ENCODE measurements at regions not wholly inside any gene's neighbourhood (a gene's known extent, or its start where the extent isn't known, plus 50 kb on each side); places are given as distances from the start of the nearest gene placed in this dataset.
A peak's percentile ranks its signal among the peaks of the same experiment; 100 is the strongest.

DNA sequence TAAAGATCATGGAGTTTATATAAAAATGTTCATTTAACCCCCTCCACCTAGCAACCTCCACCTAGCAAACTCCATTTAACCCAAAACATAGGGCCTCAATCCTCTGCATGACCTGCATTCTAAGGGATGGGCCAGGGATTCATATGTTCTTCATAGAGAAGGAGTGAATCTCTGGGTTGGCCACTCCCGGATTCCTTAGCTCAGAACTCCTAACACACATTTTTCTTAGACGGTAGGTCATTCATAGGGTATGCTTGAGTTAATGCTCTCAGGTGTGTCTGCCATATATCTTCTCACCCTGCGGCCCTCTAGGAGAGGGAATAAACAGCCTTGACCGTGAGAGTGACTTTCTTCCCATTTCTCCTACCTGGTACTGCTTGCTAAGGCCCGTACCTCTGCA, 102.0 kb upstream of the IGSF10 start:
- Histone ChIP-seq H2AFZ (replicated peaks) (no peak overlapping the region), H3K4me3 (no peak overlapping the region), H3K9ac (no peak overlapping the region), H3K79me2 (ENCODE audit: low read depth) (no peaks in the 10 kb centered on the region), H4K20me1 (ENCODE audit: low read depth) (no peaks in the 10 kb centered on the region), H3K9me3 (ENCODE audit: low read depth) (no peaks in the 10 kb centered on the region), H3K4me2 (no peak overlapping the region), H3K4me1 (peaks cover 7% of the 10 kb centered on the region), H3K36me3 (no peaks in the 10 kb centered on the region), H3F3A (ENCODE audit: low read depth) (no peaks in the 10 kb centered on the region), H3K27ac (no peak overlapping the region), H3K27me3 (no peaks in the 10 kb centered on the region)
- Mint-ChIP-seq H3K4me3 (no peak overlapping the region), H3K36me3 (no peaks in the 10 kb centered on the region), H3K4me1 (peaks cover 9% of the 10 kb centered on the region), H3K27me3 (ENCODE audit: insufficient read depth, low read depth) (peaks cover 3% of the 10 kb centered on the region), H3K27ac (no peak overlapping the region), H3K9me3 (no peaks in the 10 kb centered on the region)
- TF ChIP-seq EZH2 (IDR thresholded peaks at IDR 0.05) (no peak), EZH2phosphoT487 (IDR thresholded peaks at IDR 0.05) (no peak), CTCF (IDR thresholded peaks at IDR 0.05) (no peak)
- no peak for DNase-seq (ENCODE audit: low spot score)

- H3K36me3 ChIP-seq = no peaks in the 10 kb centered on the region
- no peak overlapping the region for H2AFZ ChIP-seq (replicated peaks)
- no peaks in the 10 kb centered on the region for H3K4me1 ChIP-seq
- no peak overlapping the region for H3K9ac ChIP-seq
- H3K36me3 Mint-ChIP-seq = no peaks in the 10 kb centered on the region
- H3K27ac Mint-ChIP-seq = no peak overlapping the region
- TF ChIP-seq EZH2phosphoT487 (IDR thresholded peaks at IDR 0.05) (no peak), EZH2 (IDR thresholded peaks at IDR 0.05) (no peak), CTCF (IDR thresholded peaks at IDR 0.05) (no peak)
- peaks cover 3% of the 10 kb centered on the region for H3K4me1 Mint-ChIP-seq
- H4K20me1 ChIP-seq (ENCODE audit: low read depth) = no peaks in the 10 kb centered on the region
- no peaks in the 10 kb centered on the region for H3K9me3 Mint-ChIP-seq
- H3K27me3 Mint-ChIP-seq (ENCODE audit: insufficient read depth, low read depth) = peaks cover 3% of the 10 kb centered on the region
- no peaks in the 10 kb centered on the region for H3F3A ChIP-seq (ENCODE audit: low read depth)
- H3K27me3 ChIP-seq = no peaks in the 10 kb centered on the region
- no peaks in the 10 kb centered on the region for H3K79me2 ChIP-seq (ENCODE audit: low read depth)
- DNase-seq (ENCODE audit: low spot score) = no peak
- no peak overlapping the region for H3K4me2 ChIP-seq
- H3K9me3 ChIP-seq (ENCODE audit: low read depth) = no peaks in the 10 kb centered on the region
- no peak overlapping the region for H3K4me3 Mint-ChIP-seq
- H3K27ac ChIP-seq = no peak overlapping the region
- H3K4me3 ChIP-seq = no peak overlapping the region
Observed at GRCh38 chr3:151561878-151562277, 101.0 kb upstream of the IGSF10 start.

DNA sequence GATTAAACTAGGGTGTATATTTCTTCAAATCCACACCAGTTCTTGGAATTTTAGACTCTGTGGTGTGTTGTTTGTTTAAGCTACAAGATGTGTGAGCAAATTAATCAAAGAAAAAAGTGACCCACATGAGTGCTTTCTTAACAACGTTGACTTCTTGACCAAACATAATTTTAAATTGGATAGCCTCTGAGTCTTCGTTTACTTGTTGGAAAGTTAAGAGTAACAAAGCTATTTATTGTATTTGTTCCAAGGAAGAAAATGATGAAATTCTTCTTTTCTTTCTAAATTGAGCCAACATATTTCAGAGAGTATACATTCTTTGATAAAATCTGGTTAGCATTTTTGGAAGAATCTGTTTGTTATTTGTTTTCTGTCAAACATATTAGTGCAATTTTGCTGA, 99.9 kb upstream of the IGSF10 start:
- TF ChIP-seq EZH2phosphoT487 (IDR thresholded peaks at IDR 0.05) = no peak
- no peak for TF ChIP-seq CTCF (IDR thresholded peaks at IDR 0.05)
- no peak for TF ChIP-seq EZH2 (IDR thresholded peaks at IDR 0.05)
- Histone ChIP-seq H3K27ac (no peak overlapping the region), H3K36me3 (no peaks in the 10 kb centered on the region), H3K4me2 (no peak overlapping the region), H3K4me1 (no peaks in the 10 kb centered on the region), H3K79me2 (ENCODE audit: low read depth) (no peaks in the 10 kb centered on the region), H3K4me3 (no peak overlapping the region), H3K9me3 (ENCODE audit: low read depth) (no peaks in the 10 kb centered on the region), H3K9ac (no peak overlapping the region), H2AFZ (replicated peaks) (no peak overlapping the region), H3K27me3 (no peaks in the 10 kb centered on the region), H3F3A (ENCODE audit: low read depth) (no peaks in the 10 kb centered on the region), H4K20me1 (ENCODE audit: low read depth) (no peaks in the 10 kb centered on the region)
- no peak overlapping the region for H3K27ac Mint-ChIP-seq
- DNase-seq (ENCODE audit: low spot score) = no peak
- no peak overlapping the region for H3K4me3 Mint-ChIP-seq
- H3K4me1 Mint-ChIP-seq = peaks cover 7% of the 10 kb centered on the region
- H3K36me3 Mint-ChIP-seq = no peaks in the 10 kb centered on the region
- H3K9me3 Mint-ChIP-seq = no peaks in the 10 kb centered on the region
- H3K27me3 Mint-ChIP-seq (ENCODE audit: insufficient read depth, low read depth) = peaks cover 3% of the 10 kb centered on the region

DNA sequence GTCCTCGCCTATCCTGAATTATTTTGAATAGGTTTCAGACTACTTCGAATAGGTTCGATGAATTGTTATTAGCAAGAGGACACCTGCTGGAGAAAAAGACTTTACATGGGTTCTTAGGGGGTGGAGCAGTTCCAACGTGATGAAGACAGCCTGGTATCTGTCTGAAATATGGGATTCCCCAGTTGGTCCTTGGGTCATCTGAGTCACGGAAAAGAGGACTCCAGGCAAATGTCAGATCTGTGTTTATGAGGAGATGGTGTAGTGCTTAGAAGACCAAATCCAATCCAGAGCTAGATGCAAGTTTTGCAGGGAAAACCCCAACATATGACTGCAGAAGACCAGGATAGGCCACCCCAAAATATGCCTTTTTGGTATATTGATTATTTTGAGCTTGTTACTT, 98.9 kb upstream of the IGSF10 start:
- Histone ChIP-seq H3F3A (ENCODE audit: low read depth) (no peaks in the 10 kb centered on the region), H3K27me3 (no peaks in the 10 kb centered on the region), H3K9ac (no peak overlapping the region), H3K79me2 (ENCODE audit: low read depth) (no peaks in the 10 kb centered on the region), H2AFZ (replicated peaks) (no peak overlapping the region), H4K20me1 (ENCODE audit: low read depth) (no peaks in the 10 kb centered on the region), H3K27ac (no peak overlapping the region), H3K4me2 (no peak overlapping the region), H3K4me3 (no peak overlapping the region), H3K4me1 (no peaks in the 10 kb centered on the region), H3K9me3 (ENCODE audit: low read depth) (no peaks in the 10 kb centered on the region), H3K36me3 (no peaks in the 10 kb centered on the region)
- H3K27ac Mint-ChIP-seq = peak overlapping the region; percentile 26
- TF ChIP-seq EZH2 (IDR thresholded peaks at IDR 0.05) = no peak
- TF ChIP-seq EZH2phosphoT487 (IDR thresholded peaks at IDR 0.05) = no peak
- TF ChIP-seq CTCF (IDR thresholded peaks at IDR 0.05) = no peak
- DNase-seq (ENCODE audit: low spot score) = no peak
- peaks cover 14% of the 10 kb centered on the region for H3K4me1 Mint-ChIP-seq
- H3K4me3 Mint-ChIP-seq = no peak overlapping the region
- no peaks in the 10 kb centered on the region for H3K9me3 Mint-ChIP-seq
- H3K36me3 Mint-ChIP-seq = no peaks in the 10 kb centered on the region
- peaks cover 3% of the 10 kb centered on the region for H3K27me3 Mint-ChIP-seq (ENCODE audit: insufficient read depth, low read depth)
